Activated CD4-positive, CD25-positive, alpha-beta regulatory T cell treated with anti-CD3 and anti-CD28 coated beads, Interleukin-2, amount 50 U/mL, for 72 hours (primary cell): ENCODE measurements at regions not wholly inside any gene's neighbourhood (a gene's known extent, or its start where the extent isn't known, plus 50 kb on each side); places are given as distances from the start of the nearest gene placed in this dataset.

Experiments
- DNase-seq: peaks from one replicate; pipeline ENCODE4 v3.0.0; 2021

DNA sequence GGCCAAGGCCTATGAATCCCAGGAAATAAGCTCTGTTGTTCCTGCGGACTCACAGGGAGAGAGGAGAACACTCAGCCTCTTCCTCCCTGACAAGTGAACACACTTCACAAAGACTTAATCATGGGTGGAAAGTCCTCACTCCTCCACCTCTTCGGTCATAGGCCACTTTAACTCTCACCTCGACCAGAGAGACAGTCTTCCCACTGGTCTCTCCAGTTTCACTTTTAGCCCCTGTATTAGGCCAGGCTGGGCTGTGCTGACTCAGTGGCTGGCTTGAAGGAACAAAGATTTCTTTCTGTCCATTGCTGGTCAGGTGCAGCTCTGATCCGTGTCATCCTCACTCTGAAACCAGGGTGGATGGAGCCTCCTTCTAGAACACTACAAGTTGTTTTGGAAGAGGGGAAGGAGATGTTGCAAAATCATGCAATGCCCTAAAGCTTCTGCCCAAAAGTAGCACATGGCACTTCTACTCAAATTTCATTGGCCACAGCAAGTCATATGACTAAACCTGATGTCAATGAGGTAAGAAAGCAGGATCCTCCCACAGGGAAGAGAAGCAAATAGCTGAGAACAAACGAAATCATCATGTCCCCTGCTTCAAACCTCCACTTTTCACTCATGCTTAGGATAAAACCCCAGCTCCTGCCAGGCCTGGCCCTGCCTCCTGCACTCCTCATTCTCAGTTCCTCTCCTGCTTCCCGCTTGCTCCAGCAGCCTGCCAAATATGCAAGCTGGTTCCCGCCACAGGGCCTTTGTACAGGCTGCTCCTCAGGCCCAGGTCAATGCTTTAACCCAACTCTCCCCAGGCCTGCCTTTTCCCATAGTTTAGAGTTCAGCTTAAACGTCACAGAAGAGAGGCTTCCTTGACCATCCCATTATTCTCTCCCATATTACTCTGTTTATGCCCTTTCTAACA lies 150.5 kb upstream of the RUNX3 start:
- DNase-seq, result peak; percentile 11

DNA sequence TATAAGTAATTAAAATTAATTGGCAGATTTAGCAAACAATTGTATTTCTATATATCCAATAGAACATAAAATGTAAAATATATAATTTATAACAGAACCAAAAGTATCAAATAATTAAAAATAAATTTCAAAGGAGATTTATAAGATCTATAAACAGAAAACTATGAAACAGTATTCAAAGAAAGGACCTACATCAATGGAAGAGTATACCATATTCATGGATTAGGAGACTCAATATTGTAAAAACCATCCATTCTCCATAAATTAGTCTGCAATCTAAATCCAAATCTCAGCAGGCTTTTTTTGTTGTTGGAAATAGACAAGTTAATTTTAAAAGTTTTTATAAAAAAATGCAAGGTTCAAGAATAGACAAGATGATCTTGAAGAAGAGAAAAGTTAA lies 149.0 kb upstream of the RUNX3 start:
- no peak for DNase-seq

DNA sequence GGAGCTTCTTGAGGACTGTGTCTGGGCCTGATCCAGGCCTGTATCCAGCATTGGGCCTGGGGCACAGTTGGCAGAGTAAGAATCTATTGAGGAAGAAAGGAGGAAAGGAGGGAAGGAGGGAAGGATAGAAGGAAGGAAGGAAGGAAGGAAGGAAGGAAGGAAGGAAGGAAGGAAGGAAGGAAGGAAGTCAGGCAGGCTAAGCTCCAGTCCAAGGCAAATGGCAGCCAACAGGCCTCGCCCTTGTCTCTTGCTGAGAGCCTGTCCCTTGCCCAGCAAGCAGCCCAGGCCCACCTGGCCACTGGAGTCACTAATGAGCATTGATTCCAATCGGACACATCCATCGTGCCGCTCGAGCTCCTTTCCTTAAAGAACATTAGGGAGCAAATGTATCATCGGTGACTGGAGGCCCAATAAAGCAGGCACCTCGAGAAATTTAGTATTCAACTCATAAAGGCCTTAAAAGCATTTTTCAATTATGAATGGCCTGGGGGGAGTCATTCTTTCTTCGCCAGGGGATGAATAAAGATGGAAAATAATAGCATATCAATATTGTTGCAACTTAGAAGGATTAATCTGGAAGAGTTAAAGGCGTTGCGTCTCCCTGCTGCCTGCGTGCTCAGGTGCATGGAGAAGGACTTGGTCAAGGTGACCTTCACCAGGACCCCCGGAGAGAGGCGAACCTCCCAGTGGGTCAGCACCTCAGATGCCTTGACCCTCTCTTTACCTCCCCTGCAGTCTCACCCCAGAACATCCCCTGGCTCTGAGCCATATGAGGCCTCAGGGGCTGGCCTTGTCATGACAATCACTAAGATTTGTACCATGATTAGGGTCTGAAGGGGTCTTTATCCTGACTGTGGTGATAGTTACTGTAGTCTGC lies 144.5 kb upstream of the RUNX3 start:
- DNase-seq, result peak; percentile 8

DNA sequence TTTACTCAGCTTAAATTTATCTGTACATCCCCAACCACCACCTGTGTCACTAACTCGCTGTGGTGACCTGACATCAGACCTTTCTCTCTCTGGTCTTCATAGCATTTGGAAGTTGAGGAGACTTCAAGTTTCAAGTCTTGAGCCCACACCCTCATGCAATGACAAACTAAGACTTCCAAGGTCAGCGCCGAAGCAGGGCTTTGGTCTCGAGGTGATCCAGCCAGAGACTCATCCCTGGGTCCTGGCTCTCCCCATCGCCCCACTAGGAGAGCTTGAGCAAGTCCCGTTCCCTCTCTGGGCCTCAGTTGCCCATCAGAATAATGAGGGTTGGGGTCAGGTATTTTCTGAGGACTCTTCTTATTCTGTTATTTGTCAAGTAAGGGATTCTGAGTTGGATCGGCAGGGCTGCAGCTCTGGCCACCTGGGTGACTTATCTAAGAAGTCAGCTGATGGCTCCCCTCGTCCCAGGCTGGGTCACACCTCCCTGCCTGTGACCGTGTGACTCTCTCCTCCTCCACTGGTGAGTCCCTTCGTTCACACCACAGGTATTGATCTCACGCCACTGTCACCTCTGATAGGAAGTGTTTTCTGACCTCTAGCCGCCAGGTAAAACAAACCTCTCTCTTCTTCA lies 143.7 kb upstream of the RUNX3 start:
- DNase-seq, result peak; percentile 15

DNA sequence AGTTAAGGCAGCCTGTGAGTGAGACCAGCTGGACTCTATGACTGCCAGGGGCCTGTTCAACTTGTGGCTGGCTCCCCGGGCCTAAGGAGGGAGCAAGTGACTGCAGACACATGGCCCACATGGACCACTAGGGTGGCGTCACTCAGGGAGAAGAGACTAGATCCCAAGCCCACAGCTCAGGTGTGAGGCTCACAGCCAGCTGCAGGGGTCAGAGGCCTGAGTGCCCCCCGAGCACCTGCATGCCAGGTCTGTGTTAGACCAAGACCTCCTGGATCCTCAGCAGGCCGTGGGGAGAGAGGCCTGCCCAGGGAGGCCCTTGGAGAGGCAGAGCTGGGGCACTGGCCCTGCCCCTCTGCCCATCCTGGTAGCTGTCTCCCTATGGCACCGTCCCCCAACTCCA lies 142.4 kb upstream of the RUNX3 start:
- peak; percentile 28 for DNase-seq

DNA sequence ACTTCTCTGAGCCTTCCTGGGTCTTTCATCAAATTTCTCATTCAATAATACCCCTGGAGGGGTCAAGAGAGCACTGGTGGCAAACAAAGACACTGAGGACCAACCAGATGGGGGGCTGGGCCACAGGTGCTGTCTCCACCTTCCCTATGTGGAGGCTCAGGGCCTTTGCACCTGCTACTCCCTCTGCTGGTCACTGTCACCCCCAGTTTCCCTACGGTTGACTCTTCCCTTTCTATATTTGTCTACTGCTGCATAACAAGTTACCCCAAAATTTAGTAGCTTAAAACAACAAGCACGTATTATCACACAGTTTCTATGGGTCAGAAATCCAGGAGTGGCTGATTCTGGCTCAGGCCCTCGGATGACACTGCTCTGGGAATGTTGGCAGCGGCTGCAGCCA lies 138.8 kb upstream of the RUNX3 start:
- DNase-seq, result peak; percentile 28

DNA sequence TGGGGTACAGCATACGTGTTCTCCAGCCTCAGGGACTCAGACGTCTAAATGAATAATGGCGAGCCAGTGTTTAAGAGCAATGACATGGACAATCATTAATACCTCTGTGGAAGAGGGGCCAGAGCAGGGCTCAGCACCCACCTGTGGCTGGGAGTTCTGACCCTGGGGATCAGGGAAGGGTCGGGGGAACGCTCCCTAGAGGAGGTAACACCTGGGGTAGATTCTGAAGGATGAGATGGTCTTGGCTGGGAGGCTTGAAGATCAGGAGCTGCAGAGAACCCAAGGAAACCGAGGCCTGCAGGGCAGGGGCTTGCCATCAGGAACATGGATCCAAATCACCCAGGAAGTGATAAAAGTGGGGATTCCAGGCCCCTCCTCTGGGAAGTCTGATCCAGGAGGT lies 138.2 kb upstream of the RUNX3 start:
- peak; percentile 1 for DNase-seq

DNA sequence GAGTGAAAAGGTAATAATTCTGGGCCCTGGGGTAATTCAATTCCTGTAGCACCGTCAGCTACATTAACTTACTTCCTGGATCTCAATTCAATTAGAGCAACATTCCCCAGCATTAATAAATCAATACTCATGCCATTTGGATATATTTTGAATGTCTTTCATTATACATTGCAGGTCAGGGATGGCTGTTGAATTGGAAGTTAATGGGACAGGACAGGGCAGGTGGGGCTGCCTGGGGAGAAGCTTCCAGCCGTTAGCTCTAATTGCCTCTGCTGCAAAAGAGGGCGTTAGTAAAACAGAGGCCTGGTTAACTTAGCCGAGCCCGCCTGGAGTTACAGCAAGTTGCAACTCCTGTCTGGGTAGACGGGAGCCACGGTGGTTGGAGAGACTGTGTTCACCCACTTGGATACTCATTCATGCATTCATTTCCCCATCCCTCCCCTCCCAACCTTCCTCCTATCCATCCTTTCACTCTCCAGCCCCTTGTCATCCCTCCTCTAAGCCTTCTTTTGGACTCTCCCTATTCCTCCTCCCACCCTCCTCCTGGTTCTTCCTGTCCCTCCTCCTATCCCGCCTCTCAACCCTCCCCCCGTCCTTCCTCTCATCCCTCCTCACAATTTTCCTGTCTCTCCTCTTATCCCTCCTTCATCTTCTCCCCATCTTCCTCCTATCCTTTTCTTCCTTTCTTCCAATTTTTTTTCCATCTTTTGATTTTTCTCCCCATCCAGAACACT lies 137.6 kb upstream of the RUNX3 start:
- DNase-seq, result peak; percentile 15

DNA sequence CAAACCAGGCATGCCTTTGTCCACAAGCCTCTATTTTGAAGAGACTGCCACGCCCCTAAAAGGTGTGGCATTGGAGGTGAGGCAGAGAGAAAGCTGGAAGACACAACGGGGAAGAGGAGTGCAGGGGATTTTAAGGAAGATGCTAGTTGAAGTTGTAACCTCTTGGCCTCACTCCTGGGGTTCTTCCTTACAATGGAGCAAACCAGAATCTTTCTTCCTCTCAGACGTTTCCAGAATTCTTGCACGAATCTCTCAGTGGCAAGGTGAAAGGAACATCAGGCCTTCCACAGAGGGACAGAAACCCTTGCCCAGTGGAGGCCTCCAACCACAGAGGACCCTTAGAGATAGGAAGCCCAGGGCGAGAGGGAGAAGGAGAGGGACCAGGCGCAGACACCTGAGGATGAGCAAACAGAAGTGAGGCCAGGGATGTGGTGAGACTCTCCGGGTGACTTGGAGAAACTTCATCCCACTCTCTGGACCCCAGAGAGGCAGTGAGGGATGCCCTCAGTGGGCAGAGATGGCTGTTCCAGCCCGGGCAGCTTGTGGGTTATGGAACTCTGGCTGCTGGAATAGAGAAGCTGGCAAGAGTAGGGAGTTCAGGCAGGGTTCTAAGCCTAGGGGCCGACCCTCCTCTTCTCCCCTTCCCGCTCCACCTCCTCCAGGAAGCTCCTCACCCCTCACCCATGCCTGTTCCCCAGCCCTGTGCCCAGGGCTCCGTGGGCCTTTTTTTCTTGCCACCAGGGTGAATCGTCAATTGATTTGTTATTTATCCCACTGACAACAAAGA lies 136.8 kb upstream of the RUNX3 start:
- DNase-seq, result peak; percentile 16

DNA sequence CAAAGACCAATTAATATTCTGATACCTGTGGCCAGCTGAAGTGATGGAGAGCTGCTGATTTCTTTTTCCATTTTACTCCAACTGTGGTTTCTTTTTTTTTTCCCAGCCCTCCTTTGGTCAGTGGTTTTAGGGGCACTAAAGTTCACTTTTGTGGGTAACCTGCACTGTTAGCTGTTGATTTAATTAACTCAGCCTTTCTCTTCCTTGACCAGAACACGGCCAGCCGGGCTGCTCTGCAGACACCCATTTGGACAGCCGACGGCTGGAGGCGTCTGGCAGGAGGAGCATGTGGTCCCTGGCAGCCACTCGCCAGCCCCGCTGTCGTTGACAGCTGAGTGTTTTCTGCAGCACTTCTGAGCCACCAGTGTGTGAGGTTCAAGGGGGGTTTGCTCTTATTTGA lies 136.2 kb upstream of the RUNX3 start:
- DNase-seq, result peak; percentile 11

DNA sequence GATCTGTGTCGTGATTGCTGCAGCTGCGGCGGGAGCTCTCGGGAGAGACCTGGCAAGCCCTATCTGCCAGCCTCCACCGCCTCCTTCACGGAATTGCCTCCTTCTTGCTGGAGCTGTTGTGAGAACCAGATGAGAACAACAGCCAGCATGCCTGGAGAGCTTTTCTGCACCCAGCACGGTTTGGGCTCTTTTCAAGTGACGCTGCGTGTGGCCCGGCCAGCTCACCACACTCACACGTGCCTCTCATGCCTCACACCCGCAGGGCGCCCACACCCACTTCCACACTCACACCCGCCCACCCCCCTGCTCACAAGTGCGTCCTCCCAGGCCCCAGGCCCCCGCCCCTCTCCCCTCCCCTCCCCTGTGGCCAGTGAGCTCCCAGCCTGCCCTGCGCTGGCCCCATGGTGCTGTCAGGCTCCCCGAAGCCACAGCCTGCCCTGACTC lies 135.7 kb upstream of the RUNX3 start:
- DNase-seq, result peak; percentile 25

DNA sequence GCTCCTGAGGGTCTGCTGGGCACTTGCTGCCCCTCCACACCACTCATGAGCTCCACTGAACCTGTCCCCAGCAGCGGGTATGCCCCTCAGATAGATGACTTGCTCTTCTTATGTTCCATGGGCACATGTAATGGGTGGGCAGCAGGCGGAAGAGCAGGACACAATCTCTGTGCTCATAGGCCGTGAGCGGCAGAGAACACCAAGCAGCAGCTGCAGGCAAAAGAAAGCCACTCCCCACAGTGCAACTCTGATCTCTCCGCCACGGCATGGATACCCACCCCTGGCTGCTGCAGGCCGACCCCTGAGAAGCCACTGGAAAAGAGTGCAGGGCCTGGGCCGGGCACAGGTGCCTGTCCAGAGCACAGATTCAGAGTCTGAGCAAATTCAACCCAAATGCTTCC lies 135.2 kb upstream of the RUNX3 start:
- DNase-seq, result peak; percentile 23

DNA sequence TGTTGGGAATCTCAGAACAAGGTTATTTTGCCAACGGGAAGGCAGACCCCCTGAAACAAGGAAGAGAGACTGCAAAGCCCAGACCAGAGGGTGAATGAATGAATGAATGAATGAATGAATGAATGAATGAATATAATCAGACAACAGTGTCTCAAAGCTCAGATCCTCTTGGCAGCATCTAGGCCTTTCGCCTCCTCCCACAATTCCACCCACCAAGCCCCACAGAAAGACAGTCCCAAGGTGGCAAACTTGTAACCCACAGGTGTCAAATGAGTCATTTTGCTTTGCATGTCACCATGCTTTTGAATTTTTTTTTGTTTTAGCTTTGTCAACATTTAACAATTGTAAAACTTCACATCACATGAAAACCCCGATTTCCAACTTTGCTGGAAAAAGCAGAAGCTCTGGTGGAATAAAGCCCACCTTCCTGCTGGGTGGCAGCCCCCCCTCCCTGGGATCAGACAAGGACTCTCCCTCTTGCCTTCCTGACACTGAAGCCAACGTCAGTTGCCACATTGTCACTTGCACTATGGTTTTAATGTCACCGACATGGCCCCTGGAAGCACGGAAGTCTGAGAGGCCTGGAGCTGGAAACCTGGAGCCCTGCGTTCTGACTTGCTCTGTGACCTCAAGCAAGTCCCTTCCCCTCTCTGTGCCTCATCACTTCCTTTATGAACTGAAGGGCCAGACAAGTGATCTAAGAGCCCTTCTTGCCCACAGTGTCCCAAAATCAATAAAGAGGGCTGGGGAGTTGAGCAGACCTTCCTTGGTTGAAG lies 134.6 kb upstream of the RUNX3 start:
- DNase-seq, result peak; percentile 28

DNA sequence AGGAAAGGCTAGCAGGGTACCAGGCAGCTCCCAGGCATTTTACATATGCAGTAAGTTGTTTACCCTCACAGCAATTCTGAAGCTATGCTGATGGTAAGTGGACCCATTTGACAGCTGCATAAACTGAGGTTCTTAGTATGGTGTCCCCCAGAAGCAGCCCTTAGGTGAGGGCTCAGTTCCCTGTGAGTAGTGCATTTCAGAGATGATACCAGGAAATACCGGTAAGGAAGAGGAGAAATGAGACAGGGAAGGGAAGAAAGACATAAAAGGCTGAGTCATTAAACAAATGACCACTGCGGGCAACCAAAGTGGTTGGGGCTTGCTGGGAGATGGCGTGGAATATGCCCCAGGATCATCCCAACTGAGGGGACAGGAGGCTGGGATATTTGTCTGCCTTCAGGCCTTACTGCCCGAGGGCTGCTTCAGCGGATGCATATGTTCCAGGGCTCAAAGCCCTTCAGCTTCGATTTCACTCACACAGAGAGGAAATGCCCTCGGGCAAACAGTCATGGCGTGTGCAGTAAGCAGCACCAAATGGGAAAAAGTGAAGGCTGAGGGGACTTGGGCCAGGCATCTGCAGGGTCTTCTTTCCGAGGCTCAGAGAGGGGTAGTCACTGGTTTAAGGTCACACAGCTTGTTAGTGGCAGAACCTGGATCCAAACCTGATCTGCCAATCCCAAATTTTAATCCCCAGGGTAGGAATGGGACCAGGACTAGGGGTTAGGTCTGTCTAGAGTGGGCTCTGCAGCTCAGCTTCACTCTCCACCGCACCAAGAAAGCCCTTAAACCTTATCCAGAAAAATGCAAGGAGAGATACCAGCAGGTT lies 133.7 kb upstream of the RUNX3 start:
- peak; percentile 17 for DNase-seq

DNA sequence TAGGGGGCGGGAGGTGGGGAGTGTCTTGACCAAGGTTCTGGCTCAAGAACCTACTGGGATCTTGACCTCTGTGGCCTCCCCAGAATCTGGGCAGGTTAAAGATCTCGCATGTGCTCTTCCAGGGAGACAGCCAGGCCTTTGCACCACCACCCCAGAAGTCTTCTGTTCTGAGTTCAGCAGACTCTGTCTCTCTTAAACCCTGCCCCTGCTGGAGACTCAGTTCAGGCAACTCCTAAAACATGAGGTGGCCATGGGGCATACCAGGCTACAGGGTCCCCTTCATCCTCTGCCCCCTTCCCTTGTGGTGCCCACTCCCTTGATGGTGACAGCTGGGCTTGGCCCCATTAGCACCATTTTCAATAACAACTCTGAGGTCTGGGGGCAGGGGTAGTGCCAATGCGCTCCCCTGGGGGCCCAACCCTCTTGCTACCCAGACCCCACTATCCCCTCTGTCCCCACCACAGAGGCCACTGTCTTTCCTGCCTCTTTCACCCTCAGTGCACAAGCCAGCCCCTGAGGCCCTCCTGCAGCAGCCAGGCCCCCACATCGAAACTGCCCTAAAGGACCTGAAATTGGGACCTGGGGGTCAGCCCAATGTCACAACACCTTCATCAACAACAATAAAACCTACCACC lies 132.7 kb upstream of the RUNX3 start:
- peak; percentile 16 for DNase-seq

DNA sequence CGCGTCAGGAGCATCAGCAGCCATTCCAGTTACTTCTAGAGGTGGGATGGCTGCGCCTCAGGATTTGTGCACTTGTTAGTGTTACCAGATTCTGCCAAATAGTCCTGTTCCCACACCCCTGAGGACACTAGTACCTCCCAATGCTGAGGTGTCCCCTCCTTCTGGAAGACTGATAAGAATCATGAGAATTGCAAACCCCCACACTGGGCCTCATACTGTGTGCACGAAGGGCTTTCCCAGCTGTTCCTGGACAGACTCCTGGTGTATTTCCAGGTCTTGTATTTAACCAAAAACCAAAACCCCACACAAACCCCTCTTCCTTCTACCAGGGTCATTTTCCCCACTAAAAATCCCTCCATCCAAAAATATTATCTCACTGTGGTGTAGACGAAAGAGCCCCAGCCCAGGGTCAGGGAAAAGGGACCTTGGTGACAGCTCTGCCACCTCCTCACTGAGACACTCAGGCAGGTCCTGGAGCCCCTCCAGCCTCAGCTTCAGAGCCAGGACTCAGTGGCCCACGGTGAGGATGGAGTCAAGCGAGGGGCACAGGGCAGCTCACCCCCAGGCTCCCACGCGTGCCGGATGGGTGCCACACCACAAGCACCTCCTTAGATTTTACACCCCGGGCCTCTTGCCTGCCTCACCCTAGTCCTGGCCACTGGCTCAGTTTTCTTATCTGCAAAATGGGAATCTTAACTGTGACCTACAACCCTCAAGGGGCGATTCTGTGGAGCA lies 131.4 kb upstream of the RUNX3 start:
- peak; percentile 26 for DNase-seq

DNA sequence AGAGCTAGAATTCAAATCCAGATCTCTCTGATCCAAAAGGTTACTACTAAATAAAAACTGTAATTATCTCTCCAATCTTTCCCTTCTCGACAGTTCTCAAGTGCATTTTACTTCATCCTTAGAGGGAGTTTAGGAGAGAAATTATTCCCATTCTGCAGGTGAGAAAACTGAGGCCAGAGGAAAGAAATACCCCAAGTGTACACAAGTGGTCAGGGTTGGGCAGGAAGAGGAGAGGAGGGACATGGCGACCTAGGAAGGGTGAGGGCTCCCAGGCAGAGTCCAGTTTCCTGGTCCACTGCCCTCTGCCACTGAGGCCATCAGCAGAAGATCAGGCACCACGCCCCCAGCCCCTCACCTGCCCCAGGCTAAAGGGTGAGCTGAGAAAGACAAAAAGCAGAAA lies 127.1 kb upstream of the RUNX3 start:
- DNase-seq, result no peak

DNA sequence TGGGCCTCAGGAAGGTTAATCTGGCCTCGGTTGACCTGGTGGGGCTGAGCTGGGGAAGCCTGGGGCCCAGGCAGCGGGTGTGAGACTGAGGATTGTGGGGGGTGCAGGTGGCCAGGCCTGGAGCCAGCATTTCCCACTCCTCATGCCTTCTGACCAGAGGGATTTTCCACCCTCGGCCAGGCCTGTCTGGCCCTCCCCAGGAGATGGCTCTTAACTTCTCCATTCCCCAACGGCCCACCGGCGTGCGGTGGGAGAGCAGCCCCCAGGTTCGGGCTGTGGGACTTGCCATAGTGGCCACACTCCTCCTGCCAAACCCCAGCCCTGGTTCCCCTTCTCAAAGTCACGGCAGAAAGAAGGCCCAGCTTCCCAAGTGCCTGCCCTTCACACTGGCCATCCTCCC lies 126.5 kb upstream of the RUNX3 start:
- DNase-seq, result peak; percentile 17

DNA sequence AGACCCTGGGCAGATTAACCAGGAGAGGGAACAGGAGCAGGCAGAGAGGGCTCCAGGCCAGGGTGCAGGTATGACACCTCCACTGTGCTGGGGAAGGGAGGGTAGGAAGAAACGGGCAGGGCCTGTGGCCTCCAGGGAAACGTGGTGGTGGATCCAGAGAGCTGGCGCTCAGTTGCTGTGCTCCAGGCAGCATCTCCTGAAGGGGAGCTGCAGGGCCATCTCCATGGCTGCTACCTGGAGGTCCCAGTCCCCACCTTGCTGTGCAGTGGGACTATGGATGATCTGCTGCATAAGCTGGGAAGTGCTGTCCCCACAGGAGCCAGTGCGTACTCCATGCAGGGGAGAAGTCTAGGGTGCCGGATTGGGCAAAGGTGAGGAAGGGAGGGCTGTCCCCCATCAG lies 125.9 kb upstream of the RUNX3 start:
- peak; percentile 25 for DNase-seq
